Natural killer cell (primary cell): ENCODE measurements at regions not wholly inside any gene's neighbourhood (a gene's known extent, or its start where the extent isn't known, plus 50 kb on each side); places are given as distances from the start of the nearest gene placed in this dataset.

Source experiments
- ATAC-seq, 3 donors: fragments of 150-1000 bp in 2 of 3; fragments of 200-7000 bp in 1 of 3; cut with Tn5 transposase; 1 replicate in 1 of 3; 2 replicates in 2 of 3; pipeline ENCODE4 v1.10.0; 2021; ENCODE audit warnings: mild to moderate bottlenecking in 2 of 3, moderate library complexity in 2 of 3
- DNase-seq, 2 donors: peaks; one replicate each; pipeline versions ENCODE4 v3.0.0 to v3.0.0-alpha.2; 2013 to 2021; ENCODE audit warnings: mixed read lengths in 1 of 2
- H3K27ac ChIP-seq: one replicate; pipeline ENCODE4 v1.5.1; 2013; ENCODE audit warnings: mild to moderate bottlenecking, low read length
- H3K27me3 ChIP-seq: one replicate; pipeline ENCODE4 v1.6.1; 2013; ENCODE audit warnings: low read length; ENCODE audit not compliant: control insufficient read depth, insufficient read depth
- H3K36me3 ChIP-seq: one replicate; pipeline ENCODE4 v1.6.1; 2013; ENCODE audit warnings: low read length; ENCODE audit not compliant: control insufficient read depth, insufficient read depth
- H3K4me1 ChIP-seq: one replicate; pipeline ENCODE4 v1.6.1; 2013; ENCODE audit warnings: low read length; ENCODE audit not compliant: control insufficient read depth, insufficient read depth
- H3K4me3 ChIP-seq: one replicate; pipeline ENCODE4 v1.5.1; 2013; ENCODE audit warnings: low read length
- H3K9me3 ChIP-seq: one replicate; pipeline ENCODE4 v1.6.1; 2013; ENCODE audit warnings: low read length; ENCODE audit not compliant: control insufficient read depth, insufficient read depth
- H3K27ac Mint-ChIP-seq, 2 donors: one replicate each; pipeline ENCODE4 v1.8.0; 2022; ENCODE audit warnings: mild to moderate bottlenecking in 2 of 2, mixed read lengths in 2 of 2, moderate library complexity in 1 of 2
- H3K27me3 Mint-ChIP-seq, 2 donors: one replicate each; pipeline ENCODE4 v1.8.0; 2022; ENCODE audit warnings: low read depth in 2 of 2, mixed read lengths in 2 of 2
- H3K36me3 Mint-ChIP-seq: one replicate; pipeline ENCODE4 v1.8.0; 2022; ENCODE audit warnings: mixed read lengths
- H3K4me1 Mint-ChIP-seq, 2 donors: one replicate each; pipeline ENCODE4 v1.8.0; 2022; ENCODE audit warnings: mixed read lengths in 2 of 2
- H3K4me3 Mint-ChIP-seq: one replicate; pipeline ENCODE4 v1.8.0; 2022; ENCODE audit warnings: mild to moderate bottlenecking, moderate library complexity, mixed read lengths
- H3K9me3 Mint-ChIP-seq, 2 donors: one replicate each; pipeline ENCODE4 v1.8.0; 2022; ENCODE audit warnings: mixed read lengths in 2 of 2
- CTCF ChIP-seq: fragments of 200-600 bp; IDR thresholded peaks from one replicate; pipeline ENCODE4 v1.8.0; 2022; ENCODE audit warnings: antibody characterized with exemption
- WGBS: methylation state at CpG from one replicate; pipeline ENCODE4 v1.1.7; 2013; ENCODE audit warnings: missing lambda C conversion rate; ENCODE audit not compliant: insufficient coverage; 5-methylcytosine and 5-hydroxymethylcytosine counted together
- intact Hi-C: fragments of 100-400 bp; cut with micrococcal nuclease; formaldehyde crosslinking; loops from one replicate; pipeline ENCODE4 v1.14.2; 2022

- intact Hi-C loops = no loop called here
- Mint-ChIP-seq H3K27ac (no peak overlapping the region), H3K27me3 (peaks cover 3 to 12% of the 10 kb centered on the region in 2 donors), H3K4me1 (no peaks in the 10 kb centered on the region), H3K4me3 (no peak overlapping the region), H3K36me3 (no peaks in the 10 kb centered on the region), H3K9me3 (peaks cover 0 to 2% of the 10 kb centered on the region in 2 donors)
- H3K4me1 ChIP-seq = no peaks in the 10 kb centered on the region
- H3K9me3 ChIP-seq = no peaks in the 10 kb centered on the region
- 97% methylated on average over 2 of the region's 2 CpGs for WGBS
- no peak overlapping the region for H3K4me3 ChIP-seq
- DNase-seq = no peak
- H3K27me3 ChIP-seq = peaks cover 2% of the 10 kb centered on the region
- H3K27ac ChIP-seq = no peak overlapping the region
- no peaks in the 10 kb centered on the region for H3K36me3 ChIP-seq
- TF ChIP-seq CTCF = no peak
- no peak for ATAC-seq
Observed at GRCh38 chr3:144079634-144080033, 108.0 kb downstream of the DIPK2A start.

- Mint-ChIP-seq H3K4me3 (no peak overlapping the region), H3K36me3 (no peaks in the 10 kb centered on the region), H3K27ac (no peak overlapping the region), H3K9me3 (no peaks in the 10 kb centered on the region), H3K4me1 (no peaks in the 10 kb centered on the region), H3K27me3 (peaks cover 7 to 19% of the 10 kb centered on the region in 2 donors)
- ATAC-seq (no peak), DNase-seq (no peak)
- intact Hi-C loops = no loop called here
- TF ChIP-seq CTCF = no peak
- Histone ChIP-seq H3K9me3 (no peaks in the 10 kb centered on the region), H3K27me3 (peaks cover 2% of the 10 kb centered on the region), H3K4me1 (no peaks in the 10 kb centered on the region), H3K27ac (no peak overlapping the region), H3K36me3 (no peaks in the 10 kb centered on the region), H3K4me3 (no peak overlapping the region)
- 75% methylated on average over 1 of the region's 2 CpGs for WGBS
Observed at GRCh38 chr3:144084929-144085328, 113.3 kb downstream of the DIPK2A start.

GRCh38 chr3:144085964-144086363 lies 114.3 kb downstream of the DIPK2A start:
- no peak for ATAC-seq
- H3K27me3 Mint-ChIP-seq = peaks cover 7 to 15% of the 10 kb centered on the region in 2 donors

More at GRCh38 chr3:144085964-144086363, 114.3 kb downstream of the DIPK2A start:
- DNase-seq = no peak
- no peak overlapping the region for H3K4me3 Mint-ChIP-seq
- H3K36me3 ChIP-seq = no peaks in the 10 kb centered on the region
- H3K4me1 ChIP-seq = no peaks in the 10 kb centered on the region
- H3K4me1 Mint-ChIP-seq = no peaks in the 10 kb centered on the region
- no peaks in the 10 kb centered on the region for H3K9me3 ChIP-seq
- no peak overlapping the region for H3K27ac Mint-ChIP-seq
- WGBS = 56% methylated on average over 3 of the region's 3 CpGs
- intact Hi-C loops = no loop called here
- H3K4me3 ChIP-seq = no peak overlapping the region
- peaks cover 2% of the 10 kb centered on the region for H3K27me3 ChIP-seq
- TF ChIP-seq CTCF = no peak
- H3K36me3 Mint-ChIP-seq = no peaks in the 10 kb centered on the region
- no peaks in the 10 kb centered on the region for H3K9me3 Mint-ChIP-seq
- H3K27ac ChIP-seq = no peak overlapping the region
